Left lung (tissue), 4 donors: ENCODE measurements at regions not wholly inside any gene's neighbourhood (a gene's known extent, or its start where the extent isn't known, plus 50 kb on each side); places are given as distances from the start of the nearest gene placed in this dataset.

Experiments used
- ATAC-seq: fragments of 200-7000 bp; cut with Tn5 transposase; one replicate; pipeline ENCODE4 v1.9.1; 2020; ENCODE audit warnings: moderate library complexity
- DNase-seq, 4 donors: peaks; one replicate each; pipeline ENCODE4 v3.0.0-alpha.2; 2013 to 2020
- H3K27ac ChIP-seq, 2 donors: fragments of 200-600 bp; sonication (generic) in 1 of 2; one replicate each; pipeline versions ENCODE4 v1.5.0 to v1.8.0; 2020 to 2021
- H3K27me3 ChIP-seq, 2 donors: fragments of 200-600 bp; sonication (generic) in 1 of 2; one replicate each; pipeline versions ENCODE4 v1.5.0 to v1.8.0; 2020 to 2021
- H3K36me3 ChIP-seq, 2 donors: fragments of 200-600 bp; sonication (generic) in 1 of 2; one replicate each; pipeline versions ENCODE4 v1.5.0 to v1.8.0; 2020 to 2021
- H3K4me1 ChIP-seq, 2 donors: fragments of 200-600 bp; one replicate each; pipeline ENCODE4 v1.8.0; 2021
- H3K4me3 ChIP-seq, 2 donors: fragments of 200-600 bp; sonication (generic) in 1 of 2; one replicate each; pipeline versions ENCODE4 v1.5.0 to v1.8.0; 2020 to 2021; ENCODE audit warnings: mild to moderate bottlenecking in 1 of 2
- H3K9me3 ChIP-seq, 2 donors: fragments of 200-600 bp; sonication (generic) in 1 of 2; one replicate each; pipeline versions ENCODE4 v1.5.0 to v1.8.0; 2020 to 2021
- CTCF ChIP-seq, 2 donors: fragments of 200-600 bp; sonication (generic) in 1 of 2; IDR thresholded peaks; one replicate each; pipeline versions ENCODE4 v1.5.0 to v1.8.0; 2021; ENCODE audit warnings: antibody characterized with exemption in 2 of 2
- intact Hi-C, 2 donors: fragments of 100-400 bp; cut with DNase I; formaldehyde crosslinking; loops; one replicate each; pipeline versions ENCODE4 v1.11.2 to v1.14.2; 2022
- donor health status: DM: no; HTN: yes; CAD: no.
- donor health status: DM: no; HTN: no; CAD: no.

GRCh38 chr1:73868810-73869336, 329.1 kb downstream of the LRRIQ3 start:
- H3K36me3 ChIP-seq = no peaks in the 10 kb centered on the region
- no peak overlapping the region for H3K27ac ChIP-seq
- TF ChIP-seq CTCF (IDR thresholded peaks at IDR 0.05) = no peak
- intact Hi-C loops = no loop called here
- ATAC-seq (no peak), DNase-seq (no peak)
- no peaks in the 10 kb centered on the region for H3K27me3 ChIP-seq
- no peak overlapping the region for H3K4me3 ChIP-seq
- no peaks in the 10 kb centered on the region for H3K4me1 ChIP-seq
- peaks cover 0 to 2% of the 10 kb centered on the region in 2 donors for H3K9me3 ChIP-seq

- intact Hi-C loops = no loop called here
- H3K27ac ChIP-seq = no peak overlapping the region
Measured at GRCh38 chr1:73862355-73862754, 335.6 kb downstream of the LRRIQ3 start.

GRCh38 chr1:73860421-73860950, 337.5 kb downstream of the LRRIQ3 start:
- intact Hi-C loops = no loop called here
- H3K27me3 ChIP-seq = no peaks in the 10 kb centered on the region
- no peak overlapping the region for H3K27ac ChIP-seq
- peaks cover 0 to 2% of the 10 kb centered on the region in 2 donors for H3K9me3 ChIP-seq
- H3K36me3 ChIP-seq = no peaks in the 10 kb centered on the region
- no peak for TF ChIP-seq CTCF (IDR thresholded peaks at IDR 0.05)
- H3K4me3 ChIP-seq = no peak overlapping the region
- H3K4me1 ChIP-seq = no peaks in the 10 kb centered on the region
- no peak for DNase-seq
- ATAC-seq = no peak

More at GRCh38 chr1:73862355-73862754, 335.6 kb downstream of the LRRIQ3 start:
- ATAC-seq (no peak), DNase-seq (no peak)
- Histone ChIP-seq H3K4me1 (no peaks in the 10 kb centered on the region), H3K4me3 (no peak overlapping the region), H3K9me3 (peaks cover 0 to 2% of the 10 kb centered on the region in 2 donors), H3K36me3 (no peaks in the 10 kb centered on the region), H3K27me3 (no peaks in the 10 kb centered on the region)
- no peak for TF ChIP-seq CTCF (IDR thresholded peaks at IDR 0.05)

GRCh38 chr1:73859227-73859626, 338.7 kb downstream of the LRRIQ3 start:
- no peaks in the 10 kb centered on the region for H3K4me1 ChIP-seq
- H3K36me3 ChIP-seq = no peaks in the 10 kb centered on the region
- DNase-seq (no peak), ATAC-seq (no peak)
- no peaks in the 10 kb centered on the region for H3K27me3 ChIP-seq
- no peak overlapping the region for H3K27ac ChIP-seq
- no peak overlapping the region for H3K4me3 ChIP-seq
- intact Hi-C loops = no loop called here
- H3K9me3 ChIP-seq = peaks cover 0 to 1% of the 10 kb centered on the region in 2 donors
- no peak for TF ChIP-seq CTCF (IDR thresholded peaks at IDR 0.05)

GRCh38 chr1:73854527-73854926, 343.4 kb downstream of the LRRIQ3 start:
- H3K9me3 ChIP-seq = no peaks in the 10 kb centered on the region
- H3K27me3 ChIP-seq = no peaks in the 10 kb centered on the region
- intact Hi-C loops = no loop called here
- H3K4me3 ChIP-seq = no peak overlapping the region
- no peaks in the 10 kb centered on the region for H3K36me3 ChIP-seq
- TF ChIP-seq CTCF (IDR thresholded peaks at IDR 0.05) = no peak
- DNase-seq = no peak
- no peak for ATAC-seq
- no peak overlapping the region for H3K27ac ChIP-seq
- H3K4me1 ChIP-seq = no peaks in the 10 kb centered on the region
